ENCODE measurements at regions not wholly inside any gene's neighbourhood (a gene's known extent, or its start where the extent isn't known, plus 50 kb on each side); places are given as distances from the start of the nearest gene placed in this dataset.

DNA sequence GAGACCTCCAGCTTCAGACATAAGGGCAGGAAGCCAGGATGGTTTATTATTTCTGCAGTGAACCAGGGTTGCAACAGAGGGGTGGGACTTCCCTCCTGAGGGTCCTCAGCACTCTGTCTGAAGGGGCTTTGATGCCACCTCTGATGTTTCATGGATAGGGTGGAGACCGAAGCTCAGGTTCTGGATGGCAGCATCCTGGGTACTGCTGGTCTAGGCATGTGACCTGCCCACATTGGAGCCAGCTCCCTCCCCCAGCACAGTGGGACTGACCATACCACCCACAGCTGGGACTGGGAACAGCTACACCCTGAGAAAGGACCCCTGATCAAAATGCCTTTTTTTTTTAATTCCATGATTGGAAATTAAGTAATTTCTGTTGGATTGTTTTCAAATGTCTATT lies 355.2 kb downstream of the ZNF516 start:
- TF ChIP-seq, protein P1, sequence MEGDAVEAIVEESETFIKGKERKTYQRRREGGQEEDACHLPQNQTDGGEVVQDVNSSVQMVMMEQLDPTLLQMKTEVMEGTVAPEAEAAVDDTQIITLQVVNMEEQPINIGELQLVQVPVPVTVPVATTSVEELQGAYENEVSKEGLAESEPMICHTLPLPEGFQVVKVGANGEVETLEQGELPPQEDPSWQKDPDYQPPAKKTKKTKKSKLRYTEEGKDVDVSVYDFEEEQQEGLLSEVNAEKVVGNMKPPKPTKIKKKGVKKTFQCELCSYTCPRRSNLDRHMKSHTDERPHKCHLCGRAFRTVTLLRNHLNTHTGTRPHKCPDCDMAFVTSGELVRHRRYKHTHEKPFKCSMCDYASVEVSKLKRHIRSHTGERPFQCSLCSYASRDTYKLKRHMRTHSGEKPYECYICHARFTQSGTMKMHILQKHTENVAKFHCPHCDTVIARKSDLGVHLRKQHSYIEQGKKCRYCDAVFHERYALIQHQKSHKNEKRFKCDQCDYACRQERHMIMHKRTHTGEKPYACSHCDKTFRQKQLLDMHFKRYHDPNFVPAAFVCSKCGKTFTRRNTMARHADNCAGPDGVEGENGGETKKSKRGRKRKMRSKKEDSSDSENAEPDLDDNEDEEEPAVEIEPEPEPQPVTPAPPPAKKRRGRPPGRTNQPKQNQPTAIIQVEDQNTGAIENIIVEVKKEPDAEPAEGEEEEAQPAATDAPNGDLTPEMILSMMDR (IDR thresholded peaks at IDR 0.05; ENCODE audit: low read depth, low read length), result no peak
- H3K27me3 ChIP-seq, result no peaks in the 10 kb centered on the region
- no peaks in the 10 kb centered on the region for H3K4me1 ChIP-seq
- H3K36me3 ChIP-seq, result no peaks in the 10 kb centered on the region
- H3K9me3 ChIP-seq, result no peaks in the 10 kb centered on the region
- DNase-seq, result no peak
- no peak overlapping the region for H3K4me3 ChIP-seq (ENCODE audit: low read depth, low read length)

DNA sequence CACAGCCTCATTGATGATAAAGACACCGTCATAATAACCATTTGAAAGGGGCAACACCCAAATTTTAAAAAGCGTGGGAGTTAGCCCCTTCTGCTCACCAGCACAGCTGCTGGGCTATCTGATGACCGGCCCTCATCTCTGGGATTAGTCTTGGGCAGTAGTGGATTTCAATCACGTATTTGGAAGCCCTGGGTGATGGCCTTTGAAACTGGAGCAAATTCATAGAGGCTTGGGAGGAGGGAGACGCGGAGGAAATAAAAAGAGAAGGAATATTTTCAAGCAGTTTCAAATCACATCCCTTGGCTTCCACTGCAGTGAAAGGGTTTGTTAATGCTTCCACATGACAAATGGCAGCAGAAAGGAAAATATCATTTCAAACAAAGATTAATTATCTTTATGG lies 357.8 kb downstream of the ZNF516 start:
- Histone ChIP-seq H3K9me3 (no peaks in the 10 kb centered on the region), H3K36me3 (no peaks in the 10 kb centered on the region), H3K27me3 (no peaks in the 10 kb centered on the region), H3K4me3 (ENCODE audit: low read depth, low read length) (no peak overlapping the region), H3K4me1 (no peaks in the 10 kb centered on the region)
- no peak for DNase-seq
- TF ChIP-seq, protein P1 (IDR thresholded peaks at IDR 0.05; ENCODE audit: low read depth, low read length), result no peak

DNA sequence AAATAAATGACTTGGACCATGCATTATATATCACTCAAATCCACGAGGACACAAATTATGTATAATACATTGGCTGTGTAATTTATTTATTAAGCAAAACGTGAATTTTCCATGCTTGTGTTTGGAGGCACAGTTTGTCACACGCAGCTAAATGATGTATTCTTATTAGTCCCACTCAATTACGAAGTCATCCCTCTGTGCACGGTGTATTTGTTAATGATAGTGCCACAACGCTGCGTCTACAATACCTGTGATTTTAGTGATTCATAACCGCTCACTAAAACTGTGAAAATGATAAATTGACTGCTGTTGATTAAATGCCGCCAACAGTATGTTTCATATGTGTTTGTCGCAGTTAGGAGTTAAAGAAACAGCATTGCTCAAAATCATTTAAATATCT lies 358.3 kb downstream of the ZNF516 start:
- Histone ChIP-seq H3K36me3 (no peaks in the 10 kb centered on the region), H3K9me3 (no peaks in the 10 kb centered on the region), H3K4me1 (no peaks in the 10 kb centered on the region)

DNA sequence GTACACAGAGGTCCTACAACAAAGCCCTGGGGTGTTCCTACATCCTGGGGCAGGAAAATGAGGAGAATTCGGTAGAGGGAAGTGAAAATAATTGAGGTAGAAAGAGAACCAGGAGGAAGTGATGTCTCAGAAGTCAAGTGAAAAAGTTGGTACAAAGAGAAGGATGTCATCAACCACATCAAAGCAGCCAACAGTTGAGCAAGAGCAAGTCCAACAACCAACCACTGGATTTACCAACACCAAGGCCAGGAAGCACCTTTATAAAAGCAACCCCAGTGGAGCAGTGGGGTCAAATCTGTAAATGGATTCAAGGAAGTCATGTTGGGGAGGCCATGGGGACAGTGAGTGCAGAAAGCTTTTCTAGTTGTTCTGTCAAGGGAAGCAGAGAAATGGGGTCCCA lies 360.4 kb downstream of the ZNF516 start:
- TF ChIP-seq, protein P1 (IDR thresholded peaks at IDR 0.05; ENCODE audit: low read depth, low read length), result no peak
- H3K27me3 ChIP-seq, result no peaks in the 10 kb centered on the region
- DNase-seq, result no peak
- H3K36me3 ChIP-seq, result no peaks in the 10 kb centered on the region
- H3K9me3 ChIP-seq, result no peaks in the 10 kb centered on the region
- H3K4me3 ChIP-seq (ENCODE audit: low read depth, low read length), result no peak overlapping the region
- H3K4me1 ChIP-seq, result no peaks in the 10 kb centered on the region

More for the DNA sequence above, 358.3 kb downstream of the ZNF516 start:
- DNase-seq, result no peak
- Histone ChIP-seq H3K27me3 (no peaks in the 10 kb centered on the region), H3K4me3 (ENCODE audit: low read depth, low read length) (no peak overlapping the region)
- TF ChIP-seq, protein P1 (IDR thresholded peaks at IDR 0.05; ENCODE audit: low read depth, low read length), result no peak

DNA sequence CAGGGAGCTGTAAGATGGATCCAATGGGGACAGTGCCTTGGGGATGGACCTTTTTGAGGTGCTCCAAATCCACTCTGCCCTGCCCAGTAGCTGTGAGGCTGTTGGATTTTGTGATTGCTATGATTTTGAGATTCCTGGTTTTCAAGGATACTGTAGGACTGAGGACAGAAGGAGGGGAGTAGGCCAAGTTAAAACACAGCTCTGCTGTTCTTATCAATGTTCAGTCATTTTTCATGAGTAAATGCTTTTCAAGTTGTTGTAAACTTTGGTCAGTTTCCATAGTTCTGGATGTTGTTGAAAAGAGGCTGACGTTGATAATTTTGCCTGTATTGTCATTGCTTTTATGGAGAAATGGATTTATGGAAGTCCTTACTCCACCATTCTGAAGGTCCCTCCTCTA lies 361.2 kb downstream of the ZNF516 start:
- DNase-seq, result no peak
- H3K4me1 ChIP-seq, result no peaks in the 10 kb centered on the region
- no peaks in the 10 kb centered on the region for H3K9me3 ChIP-seq
- TF ChIP-seq, protein P1 (IDR thresholded peaks at IDR 0.05; ENCODE audit: low read depth, low read length), result no peak
- no peaks in the 10 kb centered on the region for H3K36me3 ChIP-seq
- no peaks in the 10 kb centered on the region for H3K27me3 ChIP-seq
- H3K4me3 ChIP-seq (ENCODE audit: low read depth, low read length), result no peak overlapping the region

DNA sequence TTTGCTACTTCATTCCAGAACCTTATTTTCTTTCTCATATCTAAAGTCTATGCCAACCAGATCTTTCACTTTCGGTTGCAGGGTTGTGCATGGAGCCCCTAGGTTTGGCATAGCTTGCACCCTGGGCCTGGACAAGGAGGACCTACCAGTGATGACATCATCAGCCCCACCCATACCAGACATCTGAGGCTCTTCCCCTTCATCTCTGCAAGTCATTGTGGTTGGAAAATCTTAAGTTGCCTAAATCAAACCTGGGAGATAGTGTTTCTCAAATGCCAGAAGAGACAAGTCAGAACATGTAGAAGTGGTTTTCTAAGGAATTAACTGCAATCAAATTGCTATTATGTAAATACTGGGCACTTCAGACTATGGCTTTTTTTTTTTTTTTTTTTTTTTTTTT lies 363.3 kb downstream of the ZNF516 start:
- Histone ChIP-seq H3K4me3 (ENCODE audit: low read depth, low read length) (no peak overlapping the region), H3K9me3 (no peaks in the 10 kb centered on the region), H3K27me3 (no peaks in the 10 kb centered on the region), H3K36me3 (no peaks in the 10 kb centered on the region), H3K4me1 (no peaks in the 10 kb centered on the region)
- TF ChIP-seq, protein P1 (IDR thresholded peaks at IDR 0.05; ENCODE audit: low read depth, low read length), result no peak
- DNase-seq, result no peak

Measured in BE2C (cell line).